Esophagus squamous epithelium (tissue), 4 donors: ENCODE measurements at regions not wholly inside any gene's neighbourhood (a gene's known extent, or its start where the extent isn't known, plus 50 kb on each side); places are given as distances from the start of the nearest gene placed in this dataset.
"Not testable (repeated sequence)": the region's sequence is repeated elsewhere in the genome, so short reads cannot be mapped to it uniquely, and the experiment has no call there.

Experiments used
- POLR2A ChIP-seq, 4 donors: fragments of 450-650 bp; IDR thresholded peaks; one replicate each; pipeline ENCODE4 v1.6.1; 2017; ENCODE audit warnings: antibody characterized with exemption in 4 of 4, mild to moderate bottlenecking in 4 of 4, moderate library complexity in 3 of 4
- TF ChIP-seq, protein P1 (sequence below), 6 experiments: fragments of 450-650 bp in 4 of 6; fragments of 200-600 bp in 2 of 6; sonication (generic) in 2 of 6; IDR thresholded peaks; one replicate each; pipeline ENCODE4 v1.5.1; 2016 to 2019; ENCODE audit warnings: antibody characterized with exemption in 6 of 6, mild to moderate bottlenecking in 4 of 6, moderate library complexity in 4 of 6

DNA sequence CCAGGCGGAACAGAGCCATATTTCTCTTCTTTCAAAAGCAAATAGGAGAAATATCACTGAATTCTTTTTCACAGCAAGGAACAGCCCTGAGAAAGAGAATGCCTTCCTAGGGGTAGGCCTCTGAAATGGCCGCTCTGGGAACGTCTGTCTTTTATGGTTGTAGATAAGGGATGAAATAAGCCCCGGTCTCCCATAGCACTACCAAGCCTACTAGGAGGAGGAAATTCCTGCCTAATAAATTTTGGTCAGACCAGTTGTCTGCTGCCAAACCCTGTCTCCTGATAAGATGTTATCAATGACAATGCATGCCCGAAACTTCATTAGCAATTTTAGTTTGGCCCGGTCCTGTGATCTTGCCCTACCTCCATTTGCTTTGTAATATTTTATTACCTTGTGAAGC, 448.9 kb downstream of the ARL4A start:
- TF ChIP-seq, protein P1, sequence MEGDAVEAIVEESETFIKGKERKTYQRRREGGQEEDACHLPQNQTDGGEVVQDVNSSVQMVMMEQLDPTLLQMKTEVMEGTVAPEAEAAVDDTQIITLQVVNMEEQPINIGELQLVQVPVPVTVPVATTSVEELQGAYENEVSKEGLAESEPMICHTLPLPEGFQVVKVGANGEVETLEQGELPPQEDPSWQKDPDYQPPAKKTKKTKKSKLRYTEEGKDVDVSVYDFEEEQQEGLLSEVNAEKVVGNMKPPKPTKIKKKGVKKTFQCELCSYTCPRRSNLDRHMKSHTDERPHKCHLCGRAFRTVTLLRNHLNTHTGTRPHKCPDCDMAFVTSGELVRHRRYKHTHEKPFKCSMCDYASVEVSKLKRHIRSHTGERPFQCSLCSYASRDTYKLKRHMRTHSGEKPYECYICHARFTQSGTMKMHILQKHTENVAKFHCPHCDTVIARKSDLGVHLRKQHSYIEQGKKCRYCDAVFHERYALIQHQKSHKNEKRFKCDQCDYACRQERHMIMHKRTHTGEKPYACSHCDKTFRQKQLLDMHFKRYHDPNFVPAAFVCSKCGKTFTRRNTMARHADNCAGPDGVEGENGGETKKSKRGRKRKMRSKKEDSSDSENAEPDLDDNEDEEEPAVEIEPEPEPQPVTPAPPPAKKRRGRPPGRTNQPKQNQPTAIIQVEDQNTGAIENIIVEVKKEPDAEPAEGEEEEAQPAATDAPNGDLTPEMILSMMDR (IDR thresholded peaks at IDR 0.05), result not testable (repeated sequence)
- TF ChIP-seq POLR2A (IDR thresholded peaks at IDR 0.05), result not testable (repeated sequence)
